CD14-positive monocyte (primary cell): ENCODE measurements at regions not wholly inside any gene's neighbourhood (a gene's known extent, or its start where the extent isn't known, plus 50 kb on each side); places are given as distances from the start of the nearest gene placed in this dataset.

ENCODE experiments used
- DNase-seq, 3 donors: peaks; one replicate each; pipeline ENCODE4 v3.0.0-alpha.2; 2011 to 2022
- H2AFZ ChIP-seq: 2 replicates; pipeline ENCODE4 v1.6.0; 2012; ENCODE audit warnings: mild to moderate bottlenecking, low read depth, low read length, inconsistent platforms; ENCODE audit not compliant: insufficient read depth, poor library complexity, severe bottlenecking
- H3K27ac ChIP-seq, 2 donors: 1 replicate in 1 of 2; 2 replicates in 1 of 2; pipeline ENCODE4 v1.5.1; 2012 to 2013; ENCODE audit warnings: low read length in 2 of 2, control low read depth in 1 of 2, inconsistent platforms in 1 of 2, low read depth in 1 of 2, mild to moderate bottlenecking in 1 of 2
- H3K27me3 ChIP-seq, 2 donors: one replicate each; pipeline versions ENCODE4 v1.6.0 to v1.6.1; 2011 to 2013; ENCODE audit warnings: low read length in 2 of 2; ENCODE audit not compliant: control insufficient read depth in 2 of 2, insufficient read depth in 2 of 2
- H3K36me3 ChIP-seq, 2 donors: replicated peaks in 1 of 2; 1 replicate in 1 of 2; 2 replicates in 1 of 2; pipeline versions ENCODE4 v1.5.1 to v1.6.1; 2012 to 2013; ENCODE audit warnings: low read length in 2 of 2, control low read depth in 1 of 2, inconsistent platforms in 1 of 2, mild to moderate bottlenecking in 1 of 2; ENCODE audit not compliant: insufficient read depth in 2 of 2, control insufficient read depth in 1 of 2
- H3K4me1 ChIP-seq, 2 donors: 1 replicate in 1 of 2; 2 replicates in 1 of 2; pipeline versions ENCODE4 v1.5.1 to v1.6.1; 2012 to 2013; ENCODE audit warnings: low read length in 2 of 2, control low read depth in 1 of 2, inconsistent platforms in 1 of 2, mild to moderate bottlenecking in 1 of 2, moderate library complexity in 1 of 2; ENCODE audit not compliant: insufficient read depth in 2 of 2, control insufficient read depth in 1 of 2
- H3K4me2 ChIP-seq: replicated peaks from 2 replicates; pipeline ENCODE3; 2012; ENCODE audit warnings: low read length, moderate library complexity, mild to moderate bottlenecking; ENCODE audit not compliant: poor library complexity, severe bottlenecking; ENCODE audit errors: extremely low read depth
- H3K4me3 ChIP-seq, 3 experiments: fragments of 200-600 bp in 1 of 3; sonication (generic) in 1 of 3; replicated peaks in 1 of 3; 1 replicate in 2 of 3; 2 replicates in 1 of 3; pipeline ENCODE4 v1.5.1; 2011 to 2013; ENCODE audit warnings: low read length in 3 of 3, mild to moderate bottlenecking in 3 of 3, control low read depth in 2 of 3, low read depth in 2 of 3, inconsistent platforms in 1 of 3, moderate library complexity in 1 of 3
- H3K79me2 ChIP-seq: 2 replicates; pipeline ENCODE4 v1.6.0; 2012; ENCODE audit warnings: mild to moderate bottlenecking, control low read depth, inconsistent platforms, low read length, moderate library complexity; ENCODE audit not compliant: insufficient read depth
- H3K9ac ChIP-seq: 2 replicates; pipeline ENCODE4 v1.6.0; 2017; ENCODE audit warnings: low read length, mild to moderate bottlenecking; ENCODE audit not compliant: insufficient read depth, poor library complexity, severe bottlenecking
- H3K9me3 ChIP-seq, 2 donors: replicated peaks in 1 of 2; 1 replicate in 1 of 2; 2 replicates in 1 of 2; pipeline versions ENCODE4 v1.5.1 to v1.6.1; 2012 to 2013; ENCODE audit warnings: low read length in 2 of 2, control low read depth in 1 of 2; ENCODE audit not compliant: control insufficient read depth in 1 of 2, insufficient read depth in 1 of 2
- H4K20me1 ChIP-seq: 2 replicates; pipeline ENCODE4 v1.6.0; 2012; ENCODE audit warnings: mild to moderate bottlenecking, low read length, control low read depth, moderate library complexity; ENCODE audit not compliant: insufficient read depth
- H3K27ac Mint-ChIP-seq, 7 donors: one replicate each; pipeline ENCODE4 v1.8.0; 2020; ENCODE audit warnings: mild to moderate bottlenecking in 7 of 7, mixed read lengths in 7 of 7, moderate library complexity in 6 of 7, inconsistent platforms in 2 of 7
- H3K27me3 Mint-ChIP-seq, 3 donors: one replicate each; pipeline ENCODE4 v1.8.0; 2021 to 2022; ENCODE audit warnings: low read depth in 3 of 3, mild to moderate bottlenecking in 3 of 3, mixed read lengths in 3 of 3, moderate library complexity in 3 of 3, inconsistent platforms in 1 of 3
- H3K36me3 Mint-ChIP-seq, 2 donors: one replicate each; pipeline ENCODE4 v1.8.0; 2020; ENCODE audit warnings: mixed read lengths in 2 of 2, inconsistent platforms in 1 of 2, mild to moderate bottlenecking in 1 of 2
- H3K4me1 Mint-ChIP-seq: one replicate; pipeline ENCODE4 v1.8.0; 2020; ENCODE audit warnings: mild to moderate bottlenecking, mixed read lengths
- H3K4me3 Mint-ChIP-seq, 2 donors: one replicate each; pipeline ENCODE4 v1.8.0; 2020; ENCODE audit warnings: mild to moderate bottlenecking in 2 of 2, mixed read lengths in 2 of 2, moderate library complexity in 1 of 2
- H3K9me3 Mint-ChIP-seq, 7 donors: one replicate each; pipeline ENCODE4 v1.8.0; 2020 to 2022; ENCODE audit warnings: mixed read lengths in 7 of 7, mild to moderate bottlenecking in 6 of 7, moderate library complexity in 6 of 7, inconsistent platforms in 2 of 7
- CTCF ChIP-seq: fragments of 200-600 bp; IDR thresholded peaks from one replicate; pipeline ENCODE4 v1.8.0; 2022; ENCODE audit warnings: antibody characterized with exemption, mild to moderate bottlenecking
- WGBS: methylation state at CpG from one replicate; pipeline ENCODE4 v1.1.5; 2013; ENCODE audit warnings: missing lambda C conversion rate; ENCODE audit not compliant: insufficient coverage; 5-methylcytosine and 5-hydroxymethylcytosine counted together
- intact Hi-C, 2 donors: fragments of 100-400 bp; cut with micrococcal nuclease; formaldehyde crosslinking; loops; one replicate each; pipeline versions ENCODE4 v1.15.0 to v1.15.1; 2023

GRCh38 chr2:129748250-129748649, 231.2 kb upstream of the RAB6C start:
- Histone ChIP-seq H2AFZ (no peak overlapping the region), H3K9me3 (no peaks in the 10 kb centered on the region), H3K79me2 (no peaks in the 10 kb centered on the region), H3K4me3 (no peak overlapping the region), H3K9ac (no peak overlapping the region), H3K36me3 (no peaks in the 10 kb centered on the region), H3K27me3 (no peaks in the 10 kb centered on the region), H3K4me2 (no peak overlapping the region), H4K20me1 (no peaks in the 10 kb centered on the region), H3K4me1 (no peaks in the 10 kb centered on the region), H3K27ac (no peak overlapping the region)
- DNase-seq: no peak
- peaks cover 0 to 5% (median 1%) of the 10 kb centered on the region in 3 donors for H3K27me3 Mint-ChIP-seq
- 42% methylated on average over 5 of the region's 5 CpGs for WGBS
- no peaks in the 10 kb centered on the region for H3K36me3 Mint-ChIP-seq
- intact Hi-C loops: no loop called here
- peaks cover 0 to 12% (median 5%) of the 10 kb centered on the region in 7 donors for H3K9me3 Mint-ChIP-seq
- peaks cover 3% of the 10 kb centered on the region for H3K4me1 Mint-ChIP-seq
- H3K4me3 Mint-ChIP-seq: no peak overlapping the region
- TF ChIP-seq CTCF: no peak
- H3K27ac Mint-ChIP-seq: no peak overlapping the region

GRCh38 chr2:129748653-129749052, 230.8 kb upstream of the RAB6C start:
- H3K4me3 Mint-ChIP-seq: no peak overlapping the region
- Histone ChIP-seq H3K36me3 (no peaks in the 10 kb centered on the region), H3K4me1 (no peaks in the 10 kb centered on the region), H3K79me2 (no peaks in the 10 kb centered on the region), H3K4me3 (no peak overlapping the region), H4K20me1 (no peaks in the 10 kb centered on the region), H3K9ac (no peak overlapping the region), H3K4me2 (no peak overlapping the region), H2AFZ (no peak overlapping the region), H3K27ac (no peak overlapping the region), H3K9me3 (no peaks in the 10 kb centered on the region), H3K27me3 (no peaks in the 10 kb centered on the region)
- H3K27ac Mint-ChIP-seq: peak overlapping the region in 1 of 7 donors; percentile 38
- H3K36me3 Mint-ChIP-seq: no peaks in the 10 kb centered on the region
- no peak for DNase-seq
- H3K9me3 Mint-ChIP-seq: peaks cover 0 to 12% (median 5%) of the 10 kb centered on the region in 7 donors
- intact Hi-C loops: no loop called here
- TF ChIP-seq CTCF: no peak
- H3K4me1 Mint-ChIP-seq: peaks cover 3% of the 10 kb centered on the region
- WGBS: 23% methylated on average over 4 of the region's 6 CpGs
- H3K27me3 Mint-ChIP-seq: peaks cover 0 to 6% (median 1%) of the 10 kb centered on the region in 3 donors
